Tibial nerve (tissue), 4 donors: ENCODE measurements at regions not wholly inside any gene's neighbourhood (a gene's known extent, or its start where the extent isn't known, plus 50 kb on each side); places are given as distances from the start of the nearest gene placed in this dataset.

Experiments used
- DNase-seq, 2 donors: peaks; one replicate each; pipeline ENCODE4 v3.0.0-alpha.2; 2019; ENCODE audit warnings: low spot score in 2 of 2
- H3K27ac ChIP-seq, 4 donors: fragments of 200-600 bp; sonication (generic) in 3 of 4; one replicate each; pipeline ENCODE4 v1.5.1; 2017 to 2019; ENCODE audit warnings: mild to moderate bottlenecking in 1 of 4
- H3K27me3 ChIP-seq, 2 donors: fragments of 200-600 bp; sonication (generic) in 1 of 2; one replicate each; pipeline versions ENCODE4 v1.5.1 to v1.6.0; 2017 to 2019
- H3K36me3 ChIP-seq, 3 donors: fragments of 200-600 bp; sonication (generic); one replicate each; pipeline ENCODE4 v1.5.1; 2018 to 2019
- H3K4me1 ChIP-seq, 4 donors: fragments of 200-600 bp; sonication (generic) in 3 of 4; one replicate each; pipeline ENCODE4 v1.5.1; 2017 to 2019
- H3K4me3 ChIP-seq, 4 donors: fragments of 200-600 bp; sonication (generic) in 3 of 4; one replicate each; pipeline ENCODE4 v1.5.1; 2017 to 2019; ENCODE audit warnings: mild to moderate bottlenecking in 1 of 4, moderate library complexity in 1 of 4
- H3K9me3 ChIP-seq, 4 donors: fragments of 200-600 bp; sonication (generic) in 3 of 4; one replicate each; pipeline ENCODE4 v1.5.1; 2017 to 2019
- EP300 ChIP-seq, 2 donors: sonication (generic); formaldehyde crosslinking; IDR thresholded peaks; one replicate each; pipeline ENCODE4 v1.6.1; 2017; ENCODE audit warnings: antibody characterized with exemption in 2 of 2, mild to moderate bottlenecking in 1 of 2
- POLR2A ChIP-seq, 2 donors: fragments of 450-650 bp; IDR thresholded peaks; one replicate each; pipeline ENCODE4 v1.6.1; 2017; ENCODE audit warnings: antibody characterized with exemption in 2 of 2, mild to moderate bottlenecking in 2 of 2, moderate library complexity in 2 of 2
- WGBS, 2 donors: methylation state at CpG; one replicate each; pipeline ENCODE4 v1.1.5; 2018; 5-methylcytosine and 5-hydroxymethylcytosine counted together
- TF ChIP-seq, protein P1 (sequence below), 5 experiments: fragments of 200-600 bp in 3 of 5; fragments of 450-650 bp in 2 of 5; sonication (generic) in 3 of 5; IDR thresholded peaks; one replicate each; pipeline ENCODE4 v1.5.1; 2016 to 2019; ENCODE audit warnings: antibody characterized with exemption in 5 of 5, mild to moderate bottlenecking in 3 of 5, moderate library complexity in 2 of 5

DNA sequence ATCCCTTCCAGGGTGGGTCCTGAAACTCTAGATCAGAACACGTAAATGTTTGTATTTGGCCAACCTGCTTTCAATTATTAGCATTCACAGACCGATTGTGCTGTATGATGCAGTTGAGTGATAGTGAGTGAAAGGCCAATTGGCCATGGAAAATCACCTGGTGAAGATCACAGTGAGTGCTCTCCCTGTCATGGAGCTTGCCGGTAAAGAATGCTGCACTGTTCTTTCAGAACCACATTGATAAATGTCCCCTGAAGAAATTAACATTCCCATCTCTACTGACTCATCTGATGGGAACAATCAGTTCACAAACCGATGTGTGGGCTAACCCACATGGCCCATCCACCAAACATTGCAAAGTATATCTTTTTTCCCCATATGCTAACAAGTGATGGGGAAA lies 324.8 kb upstream of the TBL1XR1 start:
- H3K27ac ChIP-seq: no peak overlapping the region
- no peak for DNase-seq
- no peaks in the 10 kb centered on the region for H3K9me3 ChIP-seq
- H3K27me3 ChIP-seq: no peaks in the 10 kb centered on the region
- H3K4me1 ChIP-seq: peaks cover 0 to 8% (median 2%) of the 10 kb centered on the region in 4 donors
- no peaks in the 10 kb centered on the region for H3K36me3 ChIP-seq
- 87 to 94% methylated on average over 4 of the region's 4 CpGs for WGBS, 2 donors
- TF ChIP-seq EP300 (IDR thresholded peaks at IDR 0.05): no peak
- TF ChIP-seq POLR2A (IDR thresholded peaks at IDR 0.05): no peak
- TF ChIP-seq, protein P1, sequence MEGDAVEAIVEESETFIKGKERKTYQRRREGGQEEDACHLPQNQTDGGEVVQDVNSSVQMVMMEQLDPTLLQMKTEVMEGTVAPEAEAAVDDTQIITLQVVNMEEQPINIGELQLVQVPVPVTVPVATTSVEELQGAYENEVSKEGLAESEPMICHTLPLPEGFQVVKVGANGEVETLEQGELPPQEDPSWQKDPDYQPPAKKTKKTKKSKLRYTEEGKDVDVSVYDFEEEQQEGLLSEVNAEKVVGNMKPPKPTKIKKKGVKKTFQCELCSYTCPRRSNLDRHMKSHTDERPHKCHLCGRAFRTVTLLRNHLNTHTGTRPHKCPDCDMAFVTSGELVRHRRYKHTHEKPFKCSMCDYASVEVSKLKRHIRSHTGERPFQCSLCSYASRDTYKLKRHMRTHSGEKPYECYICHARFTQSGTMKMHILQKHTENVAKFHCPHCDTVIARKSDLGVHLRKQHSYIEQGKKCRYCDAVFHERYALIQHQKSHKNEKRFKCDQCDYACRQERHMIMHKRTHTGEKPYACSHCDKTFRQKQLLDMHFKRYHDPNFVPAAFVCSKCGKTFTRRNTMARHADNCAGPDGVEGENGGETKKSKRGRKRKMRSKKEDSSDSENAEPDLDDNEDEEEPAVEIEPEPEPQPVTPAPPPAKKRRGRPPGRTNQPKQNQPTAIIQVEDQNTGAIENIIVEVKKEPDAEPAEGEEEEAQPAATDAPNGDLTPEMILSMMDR (IDR thresholded peaks at IDR 0.05): no peak
- H3K4me3 ChIP-seq: no peak overlapping the region

DNA sequence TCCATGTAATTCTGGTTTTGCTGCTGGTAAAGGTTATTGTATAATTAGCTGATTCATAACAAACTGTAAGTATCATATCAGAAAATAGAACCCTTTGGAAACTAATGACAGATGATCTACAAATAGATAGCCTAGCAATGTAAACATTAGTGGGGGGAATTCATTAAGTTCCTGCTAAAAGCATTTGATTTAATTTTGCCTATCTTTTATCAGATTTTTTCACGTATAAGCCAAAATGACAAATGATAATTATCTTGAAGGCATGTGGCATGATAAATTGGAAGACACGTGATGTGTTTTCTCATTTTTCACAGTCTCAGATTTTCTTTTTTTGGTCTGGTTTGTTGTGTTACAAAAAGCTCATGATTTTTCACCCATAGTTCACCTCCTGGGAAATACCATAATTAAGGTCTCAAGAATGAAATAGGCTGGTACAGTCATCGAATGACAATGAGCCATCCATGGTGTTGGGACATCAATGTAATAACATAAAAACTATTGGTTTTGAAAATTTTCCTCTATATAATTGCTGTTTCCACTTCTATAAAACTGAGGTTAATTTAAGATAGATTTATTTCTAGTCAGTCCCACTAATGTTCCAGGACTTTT lies 325.9 kb upstream of the TBL1XR1 start:
- no peak for DNase-seq
- Histone ChIP-seq H3K36me3 (no peaks in the 10 kb centered on the region), H3K27me3 (no peaks in the 10 kb centered on the region), H3K4me1 (peaks cover 0 to 8% (median 2%) of the 10 kb centered on the region in 4 donors), H3K27ac (no peak overlapping the region), H3K4me3 (no peak overlapping the region), H3K9me3 (no peaks in the 10 kb centered on the region)
- WGBS, 2 donors: 62 to 78% methylated on average over 3 of the region's 3 CpGs
- TF ChIP-seq, protein P1 (IDR thresholded peaks at IDR 0.05): no peak
- TF ChIP-seq EP300 (IDR thresholded peaks at IDR 0.05) (no peak), POLR2A (IDR thresholded peaks at IDR 0.05) (no peak)

DNA sequence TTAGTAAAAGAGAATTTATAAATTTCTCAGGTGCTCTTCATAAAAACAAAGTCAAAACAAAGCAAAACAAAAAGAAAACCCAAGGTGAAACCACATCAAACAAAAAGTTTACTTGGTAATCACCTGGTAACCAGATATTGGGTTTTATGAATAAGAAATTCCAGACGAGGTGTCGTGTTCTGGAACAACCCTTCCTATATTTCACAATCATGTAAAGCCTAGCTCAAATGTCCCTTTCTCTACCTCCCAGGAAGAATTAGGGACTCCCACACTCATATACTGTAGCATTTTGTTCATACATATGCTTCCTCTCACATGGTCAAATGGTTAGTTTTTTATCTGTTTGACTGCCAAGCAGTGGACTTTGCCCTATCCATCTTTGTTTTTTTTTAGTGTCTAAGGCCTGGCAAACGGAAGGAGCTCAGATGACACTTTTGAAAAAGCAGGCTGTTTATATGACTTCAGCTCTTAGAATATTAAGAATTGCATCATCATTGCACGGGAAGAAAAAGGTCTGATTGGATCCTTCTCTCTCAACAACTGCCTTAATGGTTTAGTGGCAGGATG lies 326.7 kb upstream of the TBL1XR1 start:
- no peaks in the 10 kb centered on the region for H3K36me3 ChIP-seq
- H3K9me3 ChIP-seq: no peaks in the 10 kb centered on the region
- no peak overlapping the region for H3K4me3 ChIP-seq
- no peaks in the 10 kb centered on the region for H3K27me3 ChIP-seq
- 86 to 87% methylated on average over 4 of the region's 4 CpGs for WGBS, 2 donors
- TF ChIP-seq, protein P1 (IDR thresholded peaks at IDR 0.05): no peak
- TF ChIP-seq EP300 (IDR thresholded peaks at IDR 0.05): no peak
- no peak for TF ChIP-seq POLR2A (IDR thresholded peaks at IDR 0.05)
- H3K4me1 ChIP-seq: peaks cover 0 to 8% (median 2%) of the 10 kb centered on the region in 4 donors
- H3K27ac ChIP-seq: no peak overlapping the region
- no peak for DNase-seq

DNA sequence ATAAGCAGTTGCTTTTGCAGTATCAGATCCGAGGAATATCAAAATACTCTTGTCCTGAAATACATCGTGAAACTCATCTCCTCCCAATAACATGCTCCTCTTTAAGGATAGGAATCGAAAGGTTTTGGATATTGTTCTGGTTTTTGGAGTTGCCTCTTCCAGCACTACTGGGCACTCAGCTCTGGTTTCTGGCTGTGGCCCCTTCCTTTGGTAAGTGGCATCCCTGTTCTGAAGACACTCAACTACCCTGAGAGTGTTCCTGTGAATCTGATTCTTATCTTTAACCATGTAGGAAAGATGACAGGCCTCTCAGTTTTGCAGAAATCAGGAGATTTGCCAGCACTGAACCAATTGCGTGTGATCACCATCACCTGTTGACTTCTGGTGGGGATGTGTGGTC lies 327.5 kb upstream of the TBL1XR1 start:
- DNase-seq: no peak
- TF ChIP-seq, protein P1 (IDR thresholded peaks at IDR 0.05): no peak
- no peak for TF ChIP-seq POLR2A (IDR thresholded peaks at IDR 0.05)
- TF ChIP-seq EP300 (IDR thresholded peaks at IDR 0.05): no peak
- Histone ChIP-seq H3K36me3 (no peaks in the 10 kb centered on the region), H3K4me3 (no peak overlapping the region), H3K27me3 (no peaks in the 10 kb centered on the region), H3K27ac (no peak overlapping the region), H3K4me1 (peaks cover 0 to 8% (median 4%) of the 10 kb centered on the region in 4 donors), H3K9me3 (no peaks in the 10 kb centered on the region)
- WGBS, 2 donors: 99% methylated on average over 4 of the region's 4 CpGs

DNA sequence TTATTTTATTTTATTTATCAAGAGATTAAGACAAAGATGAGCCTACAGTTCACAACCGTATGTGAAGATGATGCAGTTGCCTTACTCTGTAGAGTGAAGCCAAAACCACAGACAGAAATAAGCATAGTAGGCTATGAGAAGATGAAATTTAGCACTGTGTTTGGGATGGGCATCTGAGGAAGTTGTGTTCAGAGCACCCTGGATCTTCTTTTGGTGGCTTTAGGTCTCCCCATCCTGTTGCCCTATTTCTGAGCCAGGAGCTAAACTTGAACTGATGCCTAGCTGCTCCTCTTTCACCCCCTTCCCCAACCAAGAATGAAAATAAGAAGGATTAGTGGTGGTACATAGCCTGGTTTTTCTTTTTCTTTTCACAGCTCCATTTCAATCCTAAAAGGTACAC lies 328.1 kb upstream of the TBL1XR1 start:
- H3K36me3 ChIP-seq: no peaks in the 10 kb centered on the region
- TF ChIP-seq, protein P1 (IDR thresholded peaks at IDR 0.05): no peak
- TF ChIP-seq POLR2A (IDR thresholded peaks at IDR 0.05) (no peak), EP300 (IDR thresholded peaks at IDR 0.05) (no peak)
- H3K4me1 ChIP-seq: peaks cover 0 to 14% (median 7%) of the 10 kb centered on the region in 4 donors
- no peak for DNase-seq
- H3K27me3 ChIP-seq: no peaks in the 10 kb centered on the region
- no peak overlapping the region for H3K4me3 ChIP-seq
- H3K27ac ChIP-seq: no peak overlapping the region
- H3K9me3 ChIP-seq: no peaks in the 10 kb centered on the region
- 82 to 89% methylated on average over 1 of the region's 1 CpG for WGBS, 2 donors
